OCI-LY7 (cell line): ENCODE measurements at regions not wholly inside any gene's neighbourhood (a gene's known extent, or its start where the extent isn't known, plus 50 kb on each side); places are given as distances from the start of the nearest gene placed in this dataset.

Experiments used
- CTCF ChIP-seq: fragments of 200-600 bp; sonication (generic); conservative IDR thresholded peaks from 2 replicates; pipeline ENCODE4 v1.5.1; 2014; ENCODE audit warnings: mild to moderate bottlenecking, antibody characterized with exemption, low read length, moderate library complexity, mixed read lengths
- EZH2phosphoT487 ChIP-seq: fragments of 200-600 bp; sonication (generic); IDR thresholded peaks from 2 replicates; pipeline ENCODE4 v1.6.1; 2018; ENCODE audit warnings: low read depth, borderline replicate concordance, mild to moderate bottlenecking, mixed run types, antibody characterized with exemption, low read length, moderate library complexity, mixed read lengths

GRCh38 chr2:163187995-163188655, 349.6 kb upstream of the KCNH7 start:
- TF ChIP-seq CTCF = no peak
- TF ChIP-seq EZH2phosphoT487 = no peak
